NCI-H1105 (cell line): ENCODE measurements at regions not wholly inside any gene's neighbourhood (a gene's known extent, or its start where the extent isn't known, plus 50 kb on each side); places are given as distances from the start of the nearest gene placed in this dataset.
"Not testable (repeated sequence)": the region's sequence is repeated elsewhere in the genome, so short reads cannot be mapped to it uniquely, and the experiment has no call there.

ENCODE experiments used
- DNase-seq: peaks from one replicate; lab custom pipeline; 2025; lab: John Stamatoyannopoulos, UW

DNA sequence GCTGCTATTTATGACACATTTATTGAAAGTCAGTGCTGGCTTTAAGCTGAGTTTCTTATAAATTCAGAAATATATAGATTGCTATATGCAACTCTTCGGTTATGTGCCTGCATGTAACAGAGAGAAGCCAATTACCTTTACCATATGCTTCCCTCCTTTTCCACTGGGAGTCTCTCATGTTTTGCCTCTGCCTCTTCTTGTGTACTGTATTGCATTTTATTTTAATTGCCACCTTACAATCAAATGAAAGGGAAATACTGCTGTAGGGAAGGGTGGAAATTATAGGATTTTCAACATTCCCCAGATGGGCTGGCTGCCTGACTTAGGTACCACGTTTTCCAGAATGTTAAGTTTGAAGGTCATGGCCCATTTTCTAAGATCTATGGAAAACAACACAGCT, 655.4 kb upstream of the SLIT2 start:
- DNase-seq = no peak

DNA sequence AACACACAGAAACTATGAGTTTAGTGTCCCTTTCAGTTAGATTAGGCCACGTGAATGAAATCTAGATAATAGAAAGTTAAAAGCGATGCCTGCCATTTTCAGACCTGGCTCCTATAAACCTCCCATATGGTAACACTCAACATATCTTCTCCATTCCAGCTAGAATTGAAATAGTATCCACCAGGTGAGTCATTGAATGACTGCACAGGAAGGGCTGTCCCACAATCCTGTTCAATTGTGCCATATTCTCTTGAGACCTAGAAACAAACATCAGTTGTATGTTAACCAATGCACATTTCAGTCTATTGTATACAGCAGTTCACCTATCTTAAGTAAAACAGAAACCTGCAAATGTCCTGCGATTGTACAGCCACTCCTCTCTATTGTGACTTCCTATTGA, 659.3 kb upstream of the SLIT2 start:
- no peak for DNase-seq

DNA sequence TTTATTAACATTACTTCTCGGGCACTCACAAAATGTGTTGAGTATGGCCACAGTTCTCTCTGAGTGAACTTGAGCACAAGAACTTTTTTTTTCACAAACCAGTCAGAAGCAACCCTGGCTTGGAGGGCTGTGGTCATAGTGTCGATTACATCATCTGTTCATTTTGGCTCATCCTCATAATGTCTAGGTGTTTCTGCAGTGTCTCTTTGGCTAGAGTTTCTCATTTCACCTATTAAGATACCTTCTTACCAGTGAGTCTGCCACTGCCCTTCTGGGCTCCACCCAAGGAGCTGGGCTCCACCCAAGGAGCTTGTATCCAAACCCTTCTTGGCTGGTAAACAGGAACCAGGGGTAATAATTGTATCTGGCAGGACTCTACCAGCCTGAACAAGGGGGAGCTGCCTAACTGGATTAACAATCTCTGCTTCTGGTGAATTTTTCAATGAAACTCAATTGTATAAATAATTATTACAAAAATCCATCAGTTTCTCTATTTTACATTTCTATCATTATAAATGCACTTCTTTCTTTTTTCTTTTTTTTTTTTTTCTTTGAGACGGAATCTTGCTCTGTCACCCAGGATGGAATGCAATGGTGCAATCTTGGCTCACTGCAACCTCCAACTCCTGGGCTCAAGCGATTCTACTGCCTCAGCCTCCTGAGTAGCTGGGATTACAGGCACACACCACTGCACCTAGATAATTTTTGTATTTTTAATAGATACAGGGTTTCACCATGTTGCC, 667.7 kb upstream of the SLIT2 start:
- DNase-seq = no peak

DNA sequence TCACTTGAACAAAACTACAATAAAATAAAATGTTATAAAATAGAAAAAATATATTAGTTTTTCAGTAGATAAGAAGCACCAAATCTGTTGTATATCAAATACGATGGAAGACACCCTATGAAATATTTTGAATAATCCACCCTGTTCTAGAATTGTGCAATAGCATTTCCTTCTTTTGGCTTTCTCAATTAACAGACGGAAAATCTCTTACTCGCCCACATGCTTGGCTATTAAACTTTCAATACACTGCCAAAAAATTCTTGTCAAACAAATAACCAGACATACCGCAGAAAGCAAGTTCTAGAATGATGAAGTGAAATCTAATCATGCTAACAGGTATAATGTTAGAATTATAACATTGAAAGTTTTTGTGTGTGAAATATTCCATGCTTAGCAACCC, 671.6 kb upstream of the SLIT2 start:
- DNase-seq = no peak

DNA sequence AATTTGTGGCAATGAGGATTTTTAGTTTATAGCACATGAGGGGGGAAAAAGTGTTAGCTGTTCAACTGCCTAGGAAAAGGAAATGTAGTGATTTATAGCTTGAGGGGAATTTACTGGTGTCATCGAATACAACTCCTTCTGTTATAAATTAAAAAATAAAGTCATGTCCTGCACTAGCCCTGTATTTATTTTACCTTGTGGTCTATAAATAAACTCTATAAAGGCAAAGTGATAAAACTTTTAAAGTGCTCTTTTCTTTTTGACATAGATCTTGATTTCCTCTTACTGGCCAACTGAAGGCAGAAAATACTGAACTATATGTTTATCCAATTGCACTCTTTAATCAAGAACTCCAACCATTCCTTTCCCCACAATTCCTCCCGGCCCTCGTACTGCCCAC, 672.1 kb upstream of the SLIT2 start:
- no peak for DNase-seq

DNA sequence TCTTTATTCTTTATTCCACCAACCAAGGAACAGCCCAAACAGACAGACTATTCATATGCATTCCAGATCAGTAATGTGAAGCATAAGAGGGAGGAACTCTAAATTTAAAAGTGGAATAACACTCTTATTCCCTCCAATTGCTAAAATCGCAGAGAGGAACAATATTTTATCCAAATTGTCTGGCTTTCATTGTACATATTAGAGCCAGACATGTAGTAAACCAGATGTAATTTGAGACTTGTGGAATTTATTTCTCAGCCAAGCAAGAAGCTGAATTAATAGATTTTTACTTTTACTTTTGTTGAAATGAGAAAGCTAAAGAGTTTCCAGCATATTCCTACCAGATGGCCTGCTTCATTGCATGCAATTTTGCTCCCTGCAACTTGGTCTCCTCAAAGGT, 674.6 kb upstream of the SLIT2 start:
- DNase-seq = no peak

DNA sequence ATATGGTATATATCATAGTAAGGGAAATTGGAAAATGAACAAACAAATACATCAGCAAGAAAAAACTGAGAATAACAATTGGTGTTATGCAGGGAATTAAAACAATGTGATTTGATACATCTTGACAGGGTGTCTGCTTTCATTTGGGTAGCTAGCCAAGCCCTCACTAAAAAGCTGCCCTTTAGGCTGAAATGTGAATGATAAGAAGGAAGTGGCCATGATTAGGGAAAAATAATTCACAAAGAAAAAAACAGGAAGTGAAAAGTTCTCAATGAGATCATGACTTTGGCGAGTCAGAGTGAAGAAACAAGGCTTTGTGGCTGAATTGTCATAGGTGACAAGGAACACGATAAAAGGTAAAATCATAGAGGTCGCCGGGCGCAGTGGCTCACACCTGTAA, 675.8 kb upstream of the SLIT2 start:
- no peak for DNase-seq

DNA sequence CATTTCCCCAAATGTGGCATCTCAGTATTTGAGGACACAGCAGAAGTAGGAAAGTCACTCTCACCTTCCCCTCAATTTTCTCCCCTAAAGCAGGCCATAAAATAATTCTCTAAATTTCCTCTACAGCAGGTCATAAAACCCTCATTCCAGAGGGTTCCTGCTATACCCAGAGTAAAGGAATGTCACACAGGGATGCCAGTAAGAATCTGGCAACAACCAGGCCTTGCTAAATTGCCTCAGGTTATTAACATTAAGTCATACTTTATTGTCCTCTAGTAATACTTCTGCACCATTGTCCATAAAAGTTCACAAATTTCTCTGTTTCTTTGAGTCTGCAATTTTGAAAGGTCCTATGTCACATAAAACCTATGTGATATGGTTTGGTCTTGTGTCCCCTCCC, 685.7 kb upstream of the SLIT2 start:
- DNase-seq = no peak

DNA sequence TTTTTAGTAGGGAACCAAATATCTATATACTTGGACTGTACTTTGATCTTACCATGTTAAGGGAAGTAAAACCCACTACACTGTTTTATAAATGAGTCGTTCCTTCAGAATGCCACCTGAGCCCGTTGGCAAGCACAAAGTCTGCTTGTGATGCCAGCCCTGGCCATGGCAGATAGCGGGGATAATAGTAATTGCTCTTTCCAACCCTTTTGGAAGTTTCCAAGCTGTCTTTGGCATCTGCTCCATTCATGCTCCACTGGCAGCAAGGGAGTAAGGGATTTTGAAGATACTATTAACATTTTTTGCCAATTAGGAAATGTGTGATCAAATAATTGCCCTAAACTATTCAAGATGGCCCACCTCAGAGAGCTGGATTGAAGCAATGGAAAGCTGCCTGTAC, 689.2 kb upstream of the SLIT2 start:
- DNase-seq = no peak

DNA sequence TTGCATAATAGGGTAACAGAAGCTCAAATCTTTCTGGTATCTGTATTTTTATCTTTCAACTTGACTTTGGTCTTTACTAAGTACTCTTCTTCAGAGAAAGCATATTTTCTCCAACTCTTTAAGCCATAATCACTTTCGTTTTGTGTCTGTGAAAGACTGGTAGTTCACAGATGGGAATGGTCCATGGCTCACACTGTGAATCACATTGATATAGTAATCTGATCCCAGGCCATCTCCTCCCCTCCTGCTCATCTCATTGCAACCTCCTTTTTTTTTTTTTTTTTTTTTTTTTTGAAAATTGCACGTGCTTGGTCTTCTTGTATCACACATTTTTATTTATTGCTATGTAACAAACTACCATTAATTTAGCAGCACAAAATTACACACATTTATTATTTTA, 694.5 kb upstream of the SLIT2 start:
- DNase-seq = no peak

DNA sequence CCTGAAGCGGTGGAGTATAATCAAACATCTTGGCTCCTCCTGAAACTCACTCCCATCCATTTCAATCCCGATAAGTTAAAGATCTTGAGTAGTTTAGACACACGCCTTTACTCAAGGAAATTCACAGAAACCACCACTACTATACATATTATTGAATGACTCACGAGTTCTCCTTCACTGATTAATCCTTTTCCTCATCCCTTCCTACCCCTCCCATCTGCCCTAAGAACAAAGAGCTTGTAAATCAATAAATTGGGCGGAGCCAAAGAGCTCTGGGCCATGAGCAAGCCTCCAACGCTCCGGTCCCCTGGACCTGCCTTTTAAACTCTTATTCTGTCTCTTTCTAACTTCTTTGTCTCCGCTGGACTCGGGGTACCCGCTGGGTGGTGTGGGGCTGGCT, 695.4 kb upstream of the SLIT2 start:
- not testable (repeated sequence) for DNase-seq

DNA sequence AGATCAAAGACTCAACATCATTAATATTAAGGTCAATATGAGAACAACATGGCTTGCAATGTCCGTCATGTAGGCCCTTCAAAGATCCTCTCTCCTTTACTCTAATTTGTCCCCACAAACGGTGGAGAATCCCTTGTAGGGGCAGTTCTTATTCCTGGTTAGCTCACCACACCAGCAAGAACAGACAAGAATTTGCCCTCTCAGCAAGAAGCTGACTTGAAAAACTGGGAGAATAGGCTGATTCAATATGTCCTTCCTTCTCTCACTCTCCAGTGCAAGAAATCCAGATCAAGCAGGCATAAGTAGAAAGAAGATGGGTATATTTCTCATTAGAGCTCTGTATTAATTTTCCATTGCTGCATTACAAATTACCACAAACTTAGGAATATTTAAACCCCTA, 704.2 kb upstream of the SLIT2 start:
- DNase-seq = no peak

DNA sequence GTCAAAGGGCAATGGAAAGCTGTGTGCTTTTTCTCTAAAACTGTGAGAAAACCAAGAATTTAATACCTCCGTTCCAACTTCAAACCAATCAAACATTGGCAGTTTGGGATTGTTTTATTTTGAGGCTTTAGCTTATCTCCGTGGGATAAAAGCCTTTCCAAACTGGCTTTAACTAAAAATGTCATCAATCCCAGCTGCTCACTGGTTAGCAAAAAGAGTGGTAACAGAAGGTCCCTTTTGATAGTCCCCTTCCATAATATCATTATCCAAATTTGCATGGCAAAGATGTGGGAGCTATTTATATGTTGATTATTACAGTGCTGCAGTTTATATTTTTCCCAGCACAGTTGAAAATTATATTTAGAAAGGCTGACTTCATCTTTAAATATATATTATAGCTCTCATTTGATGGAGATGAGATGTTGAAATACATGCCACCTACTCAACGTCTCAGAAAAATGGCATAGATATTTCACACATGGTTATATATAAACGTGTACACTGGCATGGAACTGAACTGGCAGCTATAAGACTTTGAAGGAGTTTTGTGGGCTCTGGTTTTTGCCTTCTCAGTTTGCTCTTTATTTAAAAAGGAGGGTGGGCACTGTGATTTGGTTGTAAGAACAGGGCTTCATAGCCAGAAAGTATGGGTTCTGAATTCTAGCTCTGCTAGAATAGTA, 707.1 kb upstream of the SLIT2 start:
- no peak for DNase-seq

DNA sequence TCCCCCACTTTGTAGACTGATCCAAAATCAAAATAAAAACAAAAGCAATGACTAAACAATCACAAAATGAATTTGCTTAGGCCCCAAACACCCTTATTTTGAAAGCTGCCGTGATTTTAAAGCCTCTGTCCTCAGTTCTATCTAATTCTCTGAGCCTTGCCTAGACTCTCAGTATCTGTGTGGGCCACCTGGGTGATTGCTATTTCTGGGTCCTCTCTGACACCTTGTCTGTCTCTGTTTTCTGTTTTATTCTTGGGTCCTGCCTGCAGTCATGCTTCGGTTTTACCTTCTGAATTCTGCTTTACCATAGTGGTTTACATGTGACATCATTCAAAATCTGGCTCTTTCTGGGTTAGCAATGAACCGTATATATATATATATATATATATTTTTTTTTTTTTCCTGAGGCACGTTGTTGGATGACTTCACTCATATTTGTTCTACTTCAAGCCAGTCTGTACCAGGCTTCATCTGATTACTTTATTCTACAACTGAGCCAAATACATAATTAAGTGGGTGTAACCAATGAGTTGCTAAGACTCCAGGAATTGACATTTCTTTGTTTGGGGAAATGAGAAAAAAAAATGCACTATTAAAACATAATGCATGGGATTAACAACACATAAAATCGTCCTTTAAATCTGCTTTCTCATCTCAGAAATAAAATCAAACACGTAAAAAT, 710.7 kb upstream of the SLIT2 start:
- DNase-seq = no peak

DNA sequence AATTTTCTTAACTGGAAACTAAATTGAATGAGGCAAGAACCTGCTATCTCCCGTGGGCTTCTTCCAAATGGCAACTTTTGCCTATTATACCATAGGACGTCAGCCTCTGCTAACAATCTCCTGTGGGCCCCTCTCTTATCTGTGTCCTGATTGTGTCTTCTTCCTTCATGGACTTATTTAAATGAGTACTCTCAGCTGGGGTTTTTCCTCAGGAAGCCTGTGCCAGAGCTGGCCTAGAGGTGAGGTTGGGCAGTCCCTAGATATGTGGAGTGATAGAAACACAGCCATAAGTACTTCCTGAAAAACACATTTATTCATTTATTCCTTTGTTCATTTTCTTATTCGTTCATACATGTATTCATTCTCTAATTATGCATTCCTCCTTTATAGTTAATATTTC, 712.5 kb upstream of the SLIT2 start:
- DNase-seq = no peak

DNA sequence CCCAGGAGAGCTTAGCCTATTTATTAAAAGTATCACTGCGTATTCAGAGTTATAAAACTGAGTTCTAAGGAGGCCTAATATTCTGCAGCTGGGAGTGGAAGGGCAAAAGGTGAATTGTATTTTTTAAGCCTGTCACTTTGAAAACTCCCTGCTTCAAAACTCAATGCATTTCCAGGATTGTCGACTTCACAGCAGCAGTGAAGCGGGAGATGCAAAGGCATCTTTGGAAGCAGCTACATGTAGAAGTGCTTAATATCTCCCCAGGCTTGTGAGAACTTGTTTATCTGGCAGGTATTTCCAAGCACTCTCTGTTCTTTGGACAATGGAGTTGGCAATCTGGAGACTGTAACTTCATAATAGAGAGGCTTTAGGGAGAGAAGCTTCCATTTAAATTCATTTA, 717.5 kb upstream of the SLIT2 start:
- no peak for DNase-seq

DNA sequence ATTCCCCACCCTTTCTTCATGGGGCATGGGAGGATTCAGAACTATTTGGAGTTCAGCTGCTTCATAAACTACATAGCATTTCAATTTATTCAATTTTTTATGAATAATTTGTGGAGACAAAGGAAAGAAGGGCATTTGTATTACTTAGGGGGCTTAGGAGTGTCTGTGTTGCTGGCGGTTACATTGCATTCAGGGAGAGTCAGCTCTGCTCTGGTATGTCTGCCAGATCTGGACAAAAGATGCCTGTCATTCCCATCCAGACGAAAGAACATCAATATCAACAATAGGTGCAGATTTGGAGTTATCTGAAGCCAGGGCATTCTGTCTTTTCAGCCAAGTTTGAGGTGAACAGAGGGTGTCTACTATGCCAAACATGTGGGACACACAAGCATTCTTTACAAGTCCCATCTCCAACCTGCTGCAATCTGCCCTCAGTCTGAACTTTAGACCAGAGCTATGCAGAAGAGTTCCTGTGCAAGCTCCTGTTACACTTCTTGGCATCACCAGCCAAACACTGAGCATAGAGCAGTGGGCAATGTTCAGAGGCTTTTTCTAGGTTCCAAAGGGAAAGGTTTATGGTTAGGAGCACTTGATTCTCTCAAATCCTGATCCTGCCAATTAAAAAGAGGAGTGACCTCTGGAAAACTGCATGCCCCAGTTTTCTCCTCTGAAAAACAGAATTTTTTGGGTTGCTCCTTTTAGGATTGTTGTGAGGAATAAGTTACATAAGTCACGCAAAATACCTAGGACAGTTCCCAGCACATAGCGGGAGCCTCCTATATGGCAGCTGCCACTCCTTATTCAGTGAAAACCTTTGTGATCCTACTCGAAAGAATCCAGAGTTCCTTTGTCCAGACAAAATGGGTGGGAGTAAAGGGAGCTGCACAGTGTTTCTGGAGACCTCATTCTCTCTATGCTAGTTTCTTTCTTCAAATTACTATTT, 719.5 kb upstream of the SLIT2 start:
- no peak for DNase-seq

DNA sequence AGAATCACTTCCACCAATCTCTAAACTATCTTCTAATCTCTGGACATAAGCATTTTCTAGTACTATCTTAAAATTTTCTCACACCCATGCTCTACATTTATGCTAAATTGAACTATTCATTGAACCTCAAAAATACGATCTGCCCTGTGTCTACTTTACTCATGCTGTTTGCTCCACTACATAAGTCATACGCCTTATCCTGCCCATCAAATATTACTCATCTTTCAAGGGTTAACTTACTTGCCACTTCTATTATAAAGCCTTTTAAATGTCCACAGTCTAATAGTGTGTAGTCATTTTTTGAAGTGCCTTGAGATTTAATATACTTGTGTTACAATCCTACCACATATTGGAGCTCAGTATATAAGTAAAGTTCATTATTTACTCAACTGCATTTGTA, 727.7 kb upstream of the SLIT2 start:
- no peak for DNase-seq

DNA sequence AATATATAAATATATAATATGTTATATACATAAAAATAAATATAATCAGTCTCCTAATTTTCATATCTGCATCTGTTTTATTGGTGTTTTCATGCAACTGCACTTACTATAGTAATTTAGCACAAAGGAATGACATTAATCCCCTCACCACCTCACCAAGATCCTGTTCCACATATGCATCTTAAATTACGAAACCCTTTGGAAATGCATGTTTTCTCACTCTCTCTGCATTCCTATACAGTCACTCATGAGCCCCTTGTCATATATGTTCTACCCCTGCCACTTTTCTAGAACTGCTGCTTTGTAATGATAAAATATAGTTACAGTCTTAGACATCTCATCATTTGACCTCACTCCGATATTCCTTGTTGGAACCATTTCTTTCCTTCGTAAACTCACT, 728.7 kb upstream of the SLIT2 start:
- no peak for DNase-seq

DNA sequence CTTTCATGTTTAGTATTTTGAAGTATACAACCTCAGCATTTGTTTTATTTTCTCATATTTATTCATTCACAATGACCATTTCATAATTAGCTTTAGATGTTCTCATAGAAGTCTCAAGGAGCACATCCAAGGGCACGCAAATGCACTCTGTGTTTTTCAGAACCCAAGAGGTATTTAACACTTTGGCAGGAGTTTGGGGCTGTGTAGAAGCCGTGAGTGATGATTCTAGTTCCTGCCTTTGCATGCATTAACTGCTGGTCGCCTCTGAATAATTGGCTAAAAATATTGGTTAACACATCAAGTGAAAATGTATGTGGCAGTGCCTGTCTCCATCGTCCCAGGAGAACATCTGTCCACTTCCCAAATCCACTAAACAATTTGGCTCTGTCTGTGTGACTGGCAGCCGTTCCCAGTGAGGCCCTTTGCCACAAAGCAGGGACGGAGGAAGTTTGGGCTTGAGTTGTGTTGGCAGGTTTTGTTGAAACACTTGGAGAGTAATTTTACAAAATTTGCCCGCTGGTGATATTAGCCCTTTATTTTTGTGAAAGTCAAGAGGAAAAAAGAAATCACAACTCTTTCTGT, 730.7 kb upstream of the SLIT2 start:
- DNase-seq = no peak

DNA sequence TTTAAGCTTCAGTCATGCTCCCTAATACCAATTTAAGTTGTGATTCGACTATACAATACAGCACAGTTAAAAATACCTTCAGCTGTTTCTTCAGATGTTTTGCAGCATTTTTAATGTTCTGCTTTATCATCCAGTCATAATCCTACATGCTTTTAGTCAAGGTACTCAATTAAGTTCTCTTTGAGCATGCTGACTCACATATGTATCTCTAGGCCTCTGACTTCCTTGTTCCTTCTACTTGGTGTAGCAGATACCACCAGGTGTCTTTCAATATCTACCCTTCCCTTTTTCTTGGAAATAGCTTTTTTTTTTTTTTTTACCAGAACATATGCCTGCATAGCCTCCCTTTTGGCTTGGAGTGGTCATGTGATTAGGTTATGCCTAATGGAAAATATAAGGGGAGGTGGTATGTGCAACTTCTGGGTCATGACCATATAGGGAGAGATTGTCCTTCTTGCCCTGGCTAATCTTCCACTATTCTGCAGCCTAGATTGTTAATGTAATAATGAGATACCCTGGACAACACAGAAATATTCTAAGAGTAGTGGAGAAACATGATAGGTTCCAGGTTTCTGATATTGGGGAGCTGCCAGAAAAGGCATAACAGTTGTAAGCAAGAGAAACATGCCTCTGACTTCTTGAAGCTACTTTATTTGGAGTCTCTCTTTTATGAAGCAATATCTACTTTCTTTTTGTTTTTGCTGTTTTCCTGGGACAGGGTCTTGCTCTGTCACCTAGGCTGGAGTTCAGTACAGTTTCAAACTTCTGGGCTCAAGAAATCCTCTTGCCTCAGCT, 737.2 kb upstream of the SLIT2 start:
- DNase-seq = no peak
